ENCODE measurements at regions not wholly inside any gene's neighbourhood (a gene's known extent, or its start where the extent isn't known, plus 50 kb on each side); places are given as distances from the start of the nearest gene placed in this dataset.

- TF ChIP-seq POLR2A (IDR thresholded peaks at IDR 0.05) (no peak), CTCF (IDR thresholded peaks at IDR 0.05) (no peak), EP300 (IDR thresholded peaks at IDR 0.05) (no peak)
Observed at GRCh38 chr10:112095731-112096130, 87.8 kb downstream of the GPAM start.
